GM19467 (cell line): ENCODE measurements at regions not wholly inside any gene's neighbourhood (a gene's known extent, or its start where the extent isn't known, plus 50 kb on each side); places are given as distances from the start of the nearest gene placed in this dataset.

Experiments used
- ATAC-seq: cut with Tn5 transposase; IDR thresholded peaks from one replicate; pipeline ENCODE4 v1.9.1; 2021; ENCODE audit warnings: mild to moderate bottlenecking, moderate library complexity; ENCODE audit not compliant: unreplicated experiment

- ATAC-seq: no peak
These were observed 108.4 kb downstream of the TMCO5A start for GRCh38 chr15:38042707-38043445.

GRCh38 chr15:38046257-38047051 lies 112.0 kb downstream of the TMCO5A start:
- ATAC-seq: no peak

- ATAC-seq: no peak
These were observed 113.6 kb downstream of the TMCO5A start for GRCh38 chr15:38048001-38048455.

- no peak for ATAC-seq
These were observed 115.5 kb downstream of the TMCO5A start for GRCh38 chr15:38049891-38050290.

- ATAC-seq: no peak
These were observed 116.3 kb downstream of the TMCO5A start for GRCh38 chr15:38050529-38051448.

GRCh38 chr15:38053205-38053604 lies 118.8 kb downstream of the TMCO5A start:
- no peak for ATAC-seq

GRCh38 chr15:38053776-38054175 lies 119.3 kb downstream of the TMCO5A start:
- no peak for ATAC-seq

GRCh38 chr15:38054488-38054887 lies 120.0 kb downstream of the TMCO5A start:
- no peak for ATAC-seq

- ATAC-seq: no peak
These were observed 124.2 kb downstream of the TMCO5A start for GRCh38 chr15:38058596-38059075.

GRCh38 chr15:38059665-38060064 lies 125.2 kb downstream of the TMCO5A start:
- ATAC-seq: no peak

GRCh38 chr15:38061856-38062649 lies 127.6 kb downstream of the TMCO5A start:
- no peak for ATAC-seq

GRCh38 chr15:38062696-38063095 lies 128.3 kb downstream of the TMCO5A start:
- no peak for ATAC-seq

- no peak for ATAC-seq
These were observed 131.4 kb downstream of the TMCO5A start for GRCh38 chr15:38065721-38066345.

- ATAC-seq: no peak
These were observed 132.2 kb downstream of the TMCO5A start for GRCh38 chr15:38066612-38067011.

- ATAC-seq: peak; percentile 74
These were observed 134.4 kb downstream of the TMCO5A start for GRCh38 chr15:38068626-38069391.

GRCh38 chr15:38069511-38070011 lies 135.1 kb downstream of the TMCO5A start:
- ATAC-seq: no peak

GRCh38 chr15:38070778-38071177 lies 136.3 kb downstream of the TMCO5A start:
- no peak for ATAC-seq

GRCh38 chr15:38071211-38071972 lies 137.0 kb downstream of the TMCO5A start:
- ATAC-seq: no peak
